NCI-H1930 (cell line): ENCODE measurements at regions not wholly inside any gene's neighbourhood (a gene's known extent, or its start where the extent isn't known, plus 50 kb on each side); places are given as distances from the start of the nearest gene placed in this dataset.

Experiments used
- DNase-seq, 2 experiments: peaks; one replicate each; lab custom pipeline; 2025; lab: John Stamatoyannopoulos, UW

GRCh38 chr4:186934244-186934643, 210.6 kb upstream of the FAT1 start:
- no peak for DNase-seq

DNA sequence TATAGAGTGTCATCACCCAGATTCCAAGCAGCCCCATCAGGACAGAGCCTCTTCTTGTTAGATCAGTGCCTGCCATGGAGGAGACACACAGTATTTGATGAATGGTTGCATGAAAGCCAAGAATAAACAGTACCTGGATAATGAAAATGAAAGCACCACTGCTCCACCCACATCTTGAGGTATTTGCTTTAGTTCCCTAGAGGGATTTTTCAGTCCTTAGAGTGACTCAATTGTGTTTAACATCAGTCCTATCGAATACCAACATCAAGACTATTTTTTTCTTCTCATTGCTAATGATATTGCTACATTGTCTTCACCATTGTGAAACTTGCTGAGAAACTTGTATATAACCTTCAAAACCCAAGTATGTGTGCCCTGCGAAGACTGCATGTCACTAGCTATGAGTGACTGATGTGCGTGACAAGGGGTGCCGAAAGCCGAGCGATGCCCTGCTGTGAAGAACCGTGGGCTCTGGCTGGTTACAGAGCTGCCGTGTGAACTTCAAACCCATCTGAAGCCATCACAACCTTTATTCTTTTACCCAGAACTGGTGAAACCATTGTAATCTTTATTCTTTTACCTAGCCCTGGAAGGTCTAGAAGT, 211.3 kb upstream of the FAT1 start:
- no peak for DNase-seq

GRCh38 chr4:186935901-186936300, 212.2 kb upstream of the FAT1 start:
- no peak for DNase-seq

- DNase-seq: no peak
Observed at GRCh38 chr4:186936496-186937375, 213.1 kb upstream of the FAT1 start.

GRCh38 chr4:186939226-186939625, 215.6 kb upstream of the FAT1 start:
- no peak for DNase-seq

DNA sequence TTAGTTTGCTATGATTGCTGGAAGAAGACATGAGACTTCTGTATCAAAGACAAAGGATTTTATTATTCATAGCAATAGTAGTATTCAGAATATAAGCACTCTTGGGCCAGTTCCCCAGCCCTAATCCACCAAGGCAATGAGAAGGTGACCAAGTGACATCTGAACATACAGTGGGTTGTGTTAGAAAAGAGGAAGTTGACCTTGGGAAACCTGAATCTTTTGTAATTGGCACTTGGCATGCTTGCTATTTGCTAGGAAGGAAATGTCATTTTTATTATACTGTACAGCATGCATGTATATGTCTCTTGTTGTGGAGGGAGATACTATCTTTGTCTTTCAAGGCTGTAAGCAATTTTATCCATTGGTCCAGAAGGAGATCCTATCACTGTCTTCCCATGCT, 216.1 kb upstream of the FAT1 start:
- no peak for DNase-seq

GRCh38 chr4:186940476-186940875, 216.8 kb upstream of the FAT1 start:
- DNase-seq: no peak

GRCh38 chr4:186942758-186943377, 219.2 kb upstream of the FAT1 start:
- no peak for DNase-seq

DNA sequence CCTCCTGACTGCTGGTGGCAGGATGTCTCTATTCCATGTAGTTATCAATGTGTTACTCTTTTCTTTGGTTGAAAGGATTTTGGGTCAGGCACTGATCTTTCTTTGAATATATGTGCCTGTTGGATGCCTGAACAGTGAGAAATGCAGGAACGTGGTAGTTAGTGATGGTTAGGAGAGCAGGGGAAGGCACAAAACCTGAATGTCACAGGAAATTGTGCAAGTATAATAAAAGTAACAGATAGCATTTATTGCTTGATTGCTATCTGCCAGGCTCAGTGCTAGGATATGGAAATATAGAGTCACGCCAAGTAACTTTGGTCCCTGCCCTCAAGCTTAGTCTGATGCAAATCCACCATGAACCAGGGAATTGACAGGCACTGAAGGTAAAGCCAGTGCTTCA, 219.8 kb upstream of the FAT1 start:
- DNase-seq: no peak

- DNase-seq: no peak
Observed at GRCh38 chr4:186946136-186946535, 222.5 kb upstream of the FAT1 start.

DNA sequence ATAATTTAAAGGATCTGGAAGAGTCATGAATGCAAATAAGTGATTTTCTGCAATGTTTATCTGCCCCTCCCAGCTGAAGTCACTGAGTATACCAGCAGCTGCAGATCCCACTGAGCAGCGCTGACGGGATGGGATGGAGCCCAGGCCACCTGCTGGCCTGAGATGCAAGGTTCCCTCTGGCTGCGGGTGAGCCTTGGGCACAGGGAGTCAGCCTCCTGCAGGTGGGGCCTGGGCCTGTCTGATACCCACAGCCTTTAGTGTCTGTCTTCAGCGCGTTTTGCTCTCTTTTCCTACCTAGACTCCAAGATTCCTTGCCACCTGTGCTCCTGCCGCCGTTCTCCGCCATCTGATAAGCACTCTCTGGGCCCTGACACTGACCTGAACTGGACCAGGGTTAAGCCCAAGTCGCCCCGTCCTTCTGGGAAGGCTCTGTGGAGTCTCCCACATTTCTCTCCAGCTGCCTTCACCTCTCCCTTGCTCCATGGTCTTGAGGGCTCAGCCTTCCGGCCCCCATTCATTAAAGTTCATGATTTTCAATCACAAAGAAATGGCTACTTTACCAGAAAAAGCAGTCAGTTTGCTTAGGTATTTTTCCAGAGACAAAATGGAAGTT, 223.1 kb upstream of the FAT1 start:
- no peak for DNase-seq

GRCh38 chr4:186948361-186949242, 224.9 kb upstream of the FAT1 start:
- DNase-seq: no peak

GRCh38 chr4:186949847-186950246, 226.2 kb upstream of the FAT1 start:
- DNase-seq: no peak

- DNase-seq: no peak
Observed at GRCh38 chr4:186952709-186953108, 229.1 kb upstream of the FAT1 start.

- DNase-seq: no peak
Observed at GRCh38 chr4:186953599-186954260, 230.1 kb upstream of the FAT1 start.

DNA sequence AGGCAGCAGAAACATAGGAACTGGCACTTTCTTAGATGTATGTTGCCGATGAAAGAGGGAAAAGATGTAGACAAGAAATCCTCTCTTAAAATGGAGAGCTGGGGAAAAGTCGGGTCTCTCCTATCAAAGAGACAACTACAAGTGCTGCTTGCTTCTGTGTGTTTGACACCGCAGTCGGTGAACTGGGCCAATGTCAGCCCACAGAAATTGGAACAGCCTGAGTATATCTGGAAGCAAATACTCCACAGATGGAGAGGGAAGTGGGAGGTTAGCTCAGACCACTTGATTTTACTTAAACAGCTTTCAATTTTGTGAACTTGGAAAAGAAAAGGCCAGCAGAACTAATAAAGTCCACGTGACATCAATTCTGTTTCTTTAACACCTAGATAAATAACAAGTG, 230.9 kb upstream of the FAT1 start:
- DNase-seq: no peak

DNA sequence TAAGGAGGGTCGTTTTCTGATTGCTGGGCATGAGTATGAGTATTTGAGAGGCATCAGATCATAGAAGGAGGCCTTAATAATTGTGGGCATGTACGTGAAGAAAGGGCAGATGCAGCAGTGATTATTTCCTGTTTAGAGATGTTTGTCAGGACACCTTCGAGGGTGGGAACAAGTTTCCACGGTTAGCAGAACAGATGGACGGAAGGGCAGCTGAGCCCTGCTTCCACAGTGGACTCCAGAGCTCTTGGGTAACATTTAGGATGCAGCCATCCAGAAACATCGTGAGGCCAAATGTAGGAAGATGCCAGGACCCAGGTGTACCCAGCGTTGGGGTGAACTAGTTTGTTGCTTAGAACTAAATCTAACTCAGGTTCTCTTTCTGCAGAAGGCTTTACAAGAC, 231.3 kb upstream of the FAT1 start:
- no peak for DNase-seq

GRCh38 chr4:186957952-186958555, 234.4 kb upstream of the FAT1 start:
- DNase-seq: no peak

GRCh38 chr4:186958726-186959350, 235.2 kb upstream of the FAT1 start:
- no peak for DNase-seq
